Keratinocyte (primary cell): ENCODE measurements at regions not wholly inside any gene's neighbourhood (a gene's known extent, or its start where the extent isn't known, plus 50 kb on each side); places are given as distances from the start of the nearest gene placed in this dataset.

ENCODE experiments used
- EZH2 ChIP-seq: IDR thresholded peaks from one replicate; pipeline ENCODE4 v1.6.1; 2012; ENCODE audit warnings: inconsistent platforms, mild to moderate bottlenecking, low read length, moderate library complexity
- TF ChIP-seq, protein P1 (sequence below), 3 experiments: IDR thresholded peaks in 1 of 3; conservative IDR thresholded peaks in 1 of 3; optimal IDR thresholded peaks in 1 of 3; 2 replicates in 2 of 3; 3 replicates in 1 of 3; pipeline versions ENCODE3 to v1.5.1; 2011; ENCODE audit warnings: low read length in 3 of 3, mild to moderate bottlenecking in 3 of 3, moderate library complexity in 2 of 3, control low read depth in 1 of 3, inconsistent platforms in 1 of 3; ENCODE audit not compliant: insufficient read depth in 2 of 3; ENCODE audit errors: extremely low read depth in 1 of 3

DNA sequence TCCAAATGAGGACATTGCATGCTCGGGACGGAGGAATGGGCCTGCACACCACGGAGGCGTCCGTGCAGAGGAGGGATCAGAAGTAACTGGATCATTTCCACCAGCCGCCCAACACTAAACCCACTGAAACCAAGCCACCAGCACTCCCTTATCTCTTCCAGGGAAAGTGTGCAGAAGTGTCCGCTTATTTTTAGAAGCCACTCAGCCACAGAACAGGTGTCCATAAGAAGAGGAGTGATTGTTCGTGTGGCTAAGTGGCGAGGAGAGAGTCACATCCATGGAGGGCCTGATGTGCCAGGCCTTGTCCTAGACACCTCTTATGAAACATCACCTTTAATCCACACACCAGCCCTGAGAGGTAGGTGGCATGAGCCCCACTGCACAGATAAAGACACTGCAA lies 407.9 kb upstream of the NPVF start:
- TF ChIP-seq, protein P1, sequence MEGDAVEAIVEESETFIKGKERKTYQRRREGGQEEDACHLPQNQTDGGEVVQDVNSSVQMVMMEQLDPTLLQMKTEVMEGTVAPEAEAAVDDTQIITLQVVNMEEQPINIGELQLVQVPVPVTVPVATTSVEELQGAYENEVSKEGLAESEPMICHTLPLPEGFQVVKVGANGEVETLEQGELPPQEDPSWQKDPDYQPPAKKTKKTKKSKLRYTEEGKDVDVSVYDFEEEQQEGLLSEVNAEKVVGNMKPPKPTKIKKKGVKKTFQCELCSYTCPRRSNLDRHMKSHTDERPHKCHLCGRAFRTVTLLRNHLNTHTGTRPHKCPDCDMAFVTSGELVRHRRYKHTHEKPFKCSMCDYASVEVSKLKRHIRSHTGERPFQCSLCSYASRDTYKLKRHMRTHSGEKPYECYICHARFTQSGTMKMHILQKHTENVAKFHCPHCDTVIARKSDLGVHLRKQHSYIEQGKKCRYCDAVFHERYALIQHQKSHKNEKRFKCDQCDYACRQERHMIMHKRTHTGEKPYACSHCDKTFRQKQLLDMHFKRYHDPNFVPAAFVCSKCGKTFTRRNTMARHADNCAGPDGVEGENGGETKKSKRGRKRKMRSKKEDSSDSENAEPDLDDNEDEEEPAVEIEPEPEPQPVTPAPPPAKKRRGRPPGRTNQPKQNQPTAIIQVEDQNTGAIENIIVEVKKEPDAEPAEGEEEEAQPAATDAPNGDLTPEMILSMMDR (optimal IDR thresholded peaks at IDR 0.05 in 1 of 3, IDR thresholded peaks at IDR 0.05 in 1 of 3, conservative IDR thresholded peaks at IDR 0.05 in 1 of 3; ENCODE audit: extremely low read depth in 1 of 3, insufficient read depth in 2 of 3, low read length in 3 of 3): no peak
- no peak for TF ChIP-seq EZH2
